ENCODE measurements at regions not wholly inside any gene's neighbourhood (a gene's known extent, or its start where the extent isn't known, plus 50 kb on each side); places are given as distances from the start of the nearest gene placed in this dataset.

DNA sequence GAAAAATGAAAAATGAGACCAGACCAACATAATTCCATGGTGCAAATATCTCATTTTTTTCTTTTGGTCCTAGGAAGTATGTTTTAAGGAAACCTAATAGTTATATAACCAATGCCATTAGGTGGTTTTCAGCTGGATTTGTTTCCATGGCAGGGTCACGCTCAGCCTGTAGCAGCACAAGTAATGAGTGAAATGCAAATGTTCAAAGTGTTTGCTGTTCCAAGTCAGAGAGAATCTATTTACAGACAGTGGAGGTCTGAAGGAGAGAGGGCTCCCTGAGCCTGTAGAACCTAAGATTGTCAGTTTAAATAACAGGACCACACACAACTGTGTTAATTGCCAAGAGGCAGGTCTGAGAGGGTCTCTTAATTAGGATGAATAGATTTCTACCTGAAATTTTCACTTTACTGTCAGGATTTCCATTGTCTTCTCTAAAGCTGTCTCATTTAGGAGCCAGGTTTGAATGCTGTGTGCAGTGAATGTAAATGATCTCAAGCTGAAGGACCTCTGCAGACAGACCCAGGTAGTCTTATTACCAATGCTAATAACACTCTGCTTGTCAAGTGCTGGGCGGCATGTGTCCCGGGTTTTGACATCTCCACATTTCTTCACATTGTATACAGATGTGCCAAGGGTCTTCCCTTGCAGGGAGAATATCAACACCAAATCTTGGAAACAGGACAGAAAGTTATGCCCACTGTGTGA lies 317.3 kb upstream of the NECTIN3 start:
- DNase-seq (ENCODE audit: low read depth): no peak

DNA sequence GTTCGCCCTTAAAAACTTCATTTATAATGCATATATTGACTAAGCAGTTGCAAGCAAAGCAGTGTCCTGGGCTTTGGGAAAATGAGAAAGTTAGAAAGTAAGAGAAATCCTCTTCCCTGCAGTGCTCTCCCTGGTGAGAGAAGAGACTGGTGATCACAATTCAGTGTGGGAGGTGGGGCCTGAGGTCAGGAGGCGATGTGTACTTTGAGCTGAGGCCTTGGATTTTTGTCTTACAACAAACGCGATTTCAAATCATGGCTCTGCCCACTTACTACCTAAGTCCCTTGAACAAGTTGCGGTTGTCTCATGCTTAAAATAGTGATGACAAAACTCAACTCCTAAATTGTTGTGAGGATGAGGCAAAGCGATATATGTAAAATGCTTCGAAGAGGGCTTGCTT lies 316.3 kb upstream of the NECTIN3 start:
- no peak for DNase-seq (ENCODE audit: low read depth)

DNA sequence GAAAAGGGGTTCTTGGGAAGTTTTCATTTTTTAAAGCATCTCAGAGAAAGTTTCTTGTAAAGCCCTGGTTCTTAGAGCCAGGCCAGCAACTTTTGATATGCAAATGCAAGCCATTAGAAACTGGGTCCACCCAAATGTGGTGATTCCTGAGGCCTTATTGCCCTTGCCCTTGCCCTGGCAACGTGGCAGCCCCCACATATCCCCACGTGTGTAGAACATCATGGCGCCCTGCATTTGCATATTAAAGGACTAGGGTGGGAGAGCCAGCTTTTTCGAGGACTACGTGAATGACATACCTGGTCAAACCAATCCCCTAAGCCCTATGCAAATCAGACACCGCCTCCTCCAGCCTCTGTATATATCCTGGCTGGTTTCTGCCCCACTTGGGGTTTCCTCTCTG lies 314.9 kb upstream of the NECTIN3 start:
- DNase-seq (ENCODE audit: low read depth): no peak

DNA sequence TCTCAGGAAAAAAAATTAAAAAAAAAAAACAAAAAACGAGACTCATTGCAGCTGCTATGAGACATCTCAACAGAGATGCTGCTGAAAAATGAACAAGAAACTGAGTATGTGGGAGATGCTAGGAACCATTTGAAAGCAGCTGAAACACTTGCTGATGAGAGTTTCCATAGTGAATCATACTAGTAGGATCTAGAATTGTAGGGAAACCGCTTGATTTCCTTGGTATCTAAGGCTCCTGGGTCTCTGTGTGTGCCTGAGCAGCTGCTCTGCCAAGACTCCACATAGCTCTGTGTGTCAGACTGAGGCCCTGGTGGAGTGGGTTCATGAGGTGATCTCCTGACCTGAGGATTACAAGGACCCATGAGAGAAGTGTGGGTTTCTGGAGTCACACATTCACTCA lies 313.4 kb upstream of the NECTIN3 start:
- DNase-seq (ENCODE audit: low read depth): no peak

DNA sequence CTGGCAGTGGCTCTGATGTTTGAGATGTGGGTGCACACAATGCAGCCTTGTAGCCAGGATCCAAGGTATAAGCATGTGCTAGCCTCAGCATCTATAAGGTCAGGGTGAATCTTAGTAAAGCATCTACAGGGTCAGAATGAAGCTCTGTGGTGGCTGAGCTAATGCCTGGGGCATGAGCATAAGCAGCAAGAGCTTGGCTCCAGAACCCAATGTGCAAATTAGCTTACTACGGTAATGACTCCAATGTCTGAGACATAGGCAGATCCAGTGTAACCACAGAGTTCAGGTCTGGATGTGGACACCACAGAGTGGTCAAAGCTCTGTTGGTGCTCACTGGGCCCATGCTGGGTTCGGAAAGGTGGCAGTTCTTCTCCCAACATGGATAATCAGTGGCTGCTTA lies 304.5 kb upstream of the NECTIN3 start:
- no peak for DNase-seq (ENCODE audit: low read depth)

DNA sequence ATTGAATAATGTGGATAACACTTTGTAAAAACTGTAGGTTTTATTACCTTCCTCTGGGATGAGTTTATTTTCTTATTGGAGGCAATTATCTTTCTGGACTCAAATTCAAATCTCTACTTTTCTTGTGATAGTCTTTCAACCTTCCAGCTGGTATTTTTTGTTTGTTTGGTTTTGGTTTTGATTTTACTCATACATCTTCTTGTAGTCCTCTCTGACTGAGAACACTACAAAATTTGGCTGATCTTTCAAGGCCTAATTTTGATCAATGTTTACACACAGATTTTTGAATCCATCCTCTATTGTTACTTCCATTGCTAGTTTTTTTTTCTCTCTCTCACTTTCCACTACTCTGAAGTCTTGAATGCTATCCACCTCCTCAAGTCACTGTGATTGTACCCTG lies 303.8 kb upstream of the NECTIN3 start:
- no peak for DNase-seq (ENCODE audit: low read depth)

DNA sequence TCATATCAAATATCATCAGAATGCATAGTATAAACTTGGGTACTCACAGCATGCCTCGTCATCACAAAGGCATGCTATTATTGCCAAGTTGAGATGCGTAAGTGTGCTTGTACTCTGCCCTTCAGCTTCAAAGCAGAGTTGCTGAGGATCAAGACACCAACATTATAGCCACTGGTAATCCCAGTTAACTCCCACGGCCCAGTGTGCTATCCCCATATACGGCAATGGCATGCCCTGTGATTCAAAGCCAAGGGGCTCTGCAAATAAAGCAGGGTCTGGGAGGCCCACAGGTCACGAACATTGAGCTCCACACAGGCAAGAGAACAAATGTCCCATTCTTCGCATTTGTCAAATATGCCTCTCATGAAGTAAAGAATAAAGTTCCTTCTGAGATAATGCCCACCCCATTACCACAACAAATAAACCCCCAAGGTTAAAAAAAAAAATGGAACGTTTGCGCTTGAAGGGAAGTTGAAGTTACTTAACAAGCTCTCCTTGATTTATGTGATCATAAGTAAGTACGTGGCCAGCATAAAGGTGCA lies 298.1 kb upstream of the NECTIN3 start:
- no peak for DNase-seq (ENCODE audit: low read depth)

DNA sequence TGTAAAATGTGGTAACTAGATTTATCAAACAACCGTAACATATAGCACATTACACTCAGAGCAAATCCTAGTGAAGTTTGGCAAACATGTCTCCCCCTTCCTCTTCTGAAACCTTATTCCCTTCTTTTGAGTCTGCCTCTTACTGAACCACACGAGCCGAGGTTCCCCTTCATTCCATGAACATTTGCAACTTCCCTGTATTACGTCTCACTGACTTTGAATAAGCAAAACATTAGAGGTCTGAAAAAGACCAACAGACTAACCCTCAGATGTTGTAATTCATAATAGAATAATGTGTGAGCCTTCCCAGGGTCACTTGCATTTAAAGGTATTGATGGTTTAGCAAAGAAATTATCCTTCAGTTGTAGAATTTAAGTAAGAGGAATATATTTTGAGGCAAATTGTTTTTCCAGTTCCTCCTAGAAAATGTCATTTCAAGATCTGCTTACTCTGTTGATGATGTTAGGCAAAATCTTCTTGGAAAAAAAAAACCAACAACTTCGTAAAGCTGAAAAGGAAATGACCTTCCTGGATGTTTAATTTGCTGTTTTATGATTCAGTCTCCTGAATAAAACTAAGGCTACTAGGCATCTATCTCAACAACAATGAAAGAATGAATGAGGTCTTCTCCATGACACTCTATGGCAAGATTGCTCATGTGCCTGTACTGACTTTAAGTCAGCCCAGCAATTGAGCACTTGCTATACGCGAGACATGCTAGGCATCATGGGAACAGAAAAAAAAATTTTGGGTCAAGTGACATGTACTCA lies 296.9 kb upstream of the NECTIN3 start:
- no peak for DNase-seq (ENCODE audit: low read depth)

DNA sequence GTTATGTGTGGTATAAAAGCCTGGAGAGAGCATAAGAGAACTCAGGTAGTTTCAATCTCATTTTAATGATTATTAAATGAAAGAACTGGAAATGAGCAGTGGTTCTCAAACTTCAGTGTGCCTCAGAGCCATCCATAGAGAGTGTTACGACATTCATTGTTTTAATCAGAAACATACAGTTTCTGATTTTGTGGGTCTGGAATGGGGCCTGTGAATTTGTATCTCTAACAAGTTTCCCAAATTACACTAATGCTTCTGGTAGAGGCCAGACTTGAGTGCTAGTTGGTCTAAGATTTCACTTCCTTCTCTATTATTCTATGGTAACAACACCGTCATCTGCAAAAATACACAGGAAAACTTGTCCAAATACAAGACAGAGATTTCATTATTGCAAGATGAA lies 292.0 kb upstream of the NECTIN3 start:
- DNase-seq (ENCODE audit: low read depth): no peak

DNA sequence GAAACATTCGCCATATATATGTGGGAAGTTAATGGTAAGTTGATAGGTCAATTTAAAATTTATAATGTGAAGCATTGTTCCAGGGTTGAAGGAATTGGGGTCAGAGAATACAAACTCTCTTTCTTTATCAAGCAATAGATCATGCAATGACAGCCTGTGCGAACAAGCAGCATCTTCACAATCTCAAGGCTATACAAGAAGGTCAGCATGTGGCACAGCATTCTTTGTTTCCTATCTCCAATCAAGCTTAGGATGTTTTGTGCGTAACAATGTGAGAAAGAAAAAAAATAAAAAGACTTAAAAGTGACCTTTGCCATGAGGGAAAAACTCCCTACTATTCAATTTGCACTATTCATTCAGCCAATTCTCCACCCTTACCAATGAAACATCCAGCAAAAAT lies 288.1 kb upstream of the NECTIN3 start:
- no peak for DNase-seq (ENCODE audit: low read depth)

DNA sequence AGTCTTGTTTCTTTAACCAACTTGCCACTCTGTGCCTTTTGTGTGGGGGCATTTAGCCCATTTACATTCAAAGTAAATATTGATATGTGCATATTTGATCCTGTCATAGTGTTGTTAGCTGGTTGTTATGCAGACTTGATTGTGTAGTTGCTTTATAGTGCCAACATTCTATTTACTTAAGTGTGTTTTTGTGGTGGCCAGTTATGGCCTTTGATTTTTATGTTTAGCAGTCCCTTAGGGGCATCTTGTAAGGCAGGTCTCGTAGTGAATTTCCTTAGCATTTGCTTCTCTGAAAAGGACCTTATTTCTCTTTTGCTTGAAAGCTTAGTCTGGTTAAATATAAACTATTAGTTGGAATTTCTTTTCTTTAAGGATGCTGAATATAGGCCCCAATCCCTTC lies 282.8 kb upstream of the NECTIN3 start:
- DNase-seq (ENCODE audit: low read depth): no peak

DNA sequence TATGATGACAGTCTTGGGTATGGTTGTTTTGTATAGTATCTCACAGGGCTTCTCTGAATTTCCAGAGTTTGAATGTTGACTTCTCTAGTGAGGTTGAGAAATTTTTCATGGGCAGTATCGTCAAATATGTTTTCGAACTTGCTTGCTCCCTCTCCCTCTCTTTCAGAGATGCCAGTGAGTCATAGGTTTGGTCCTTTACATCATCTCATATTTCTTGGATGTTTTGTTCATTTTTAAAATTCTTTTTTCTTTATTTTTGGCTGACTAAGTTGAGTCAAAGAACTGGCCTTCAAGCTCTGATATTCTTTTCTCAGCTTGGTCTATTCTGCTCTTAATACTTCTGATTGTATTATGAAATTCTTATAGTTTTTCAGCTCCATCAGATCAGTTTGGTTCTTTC lies 282.3 kb upstream of the NECTIN3 start:
- no peak for DNase-seq (ENCODE audit: low read depth)

DNA sequence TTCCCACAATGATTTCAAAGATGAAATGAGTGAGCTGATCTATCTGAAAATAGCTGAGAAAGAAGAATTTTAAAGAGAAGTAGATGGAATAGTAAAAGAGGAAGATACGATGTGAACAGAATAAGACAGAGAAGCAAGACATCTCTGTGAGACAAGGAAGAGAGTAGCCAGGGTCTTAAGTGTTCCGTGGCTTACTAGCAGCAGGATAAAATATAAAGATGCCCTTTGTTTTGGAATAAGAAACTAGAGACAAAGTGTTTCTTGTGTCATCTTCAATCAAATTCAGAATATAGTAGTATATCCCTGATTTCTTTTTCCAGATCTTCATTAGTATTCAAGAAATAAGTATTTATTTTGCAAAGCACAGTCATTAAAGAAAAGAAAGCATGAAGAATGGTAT lies 281.0 kb upstream of the NECTIN3 start:
- DNase-seq (ENCODE audit: low read depth): no peak

DNA sequence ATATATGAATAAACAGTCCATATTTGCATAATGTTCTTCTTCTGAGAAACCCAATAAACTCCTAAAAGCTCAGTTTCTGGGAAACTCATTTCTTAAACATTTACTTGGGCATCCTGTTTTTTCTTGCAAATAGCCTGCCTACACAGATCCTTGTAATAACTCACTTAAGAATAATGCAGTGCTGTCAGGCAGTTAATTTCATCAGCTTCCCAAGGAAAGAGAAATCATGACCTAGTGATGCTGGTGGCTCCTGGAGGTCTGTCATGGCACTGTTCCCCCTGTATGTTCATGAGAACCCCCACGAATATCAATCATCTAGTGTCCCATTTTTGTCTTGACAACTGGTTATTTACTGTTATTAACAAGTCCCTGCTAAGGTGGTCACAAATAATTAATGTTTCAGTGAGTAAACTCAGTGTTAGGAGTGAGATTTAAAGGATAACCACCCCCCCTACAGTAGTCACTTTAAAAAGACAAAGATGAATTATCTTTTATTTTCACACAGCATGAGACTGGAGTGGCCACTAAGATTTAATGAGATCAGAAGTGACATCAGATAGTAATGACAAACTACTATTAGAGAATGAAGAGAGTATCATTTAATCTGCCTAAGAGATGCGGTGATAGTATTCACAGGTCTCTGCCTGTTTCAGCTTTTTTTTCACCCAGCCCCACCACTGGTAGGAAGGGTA lies 279.5 kb upstream of the NECTIN3 start:
- DNase-seq (ENCODE audit: low read depth): no peak

DNA sequence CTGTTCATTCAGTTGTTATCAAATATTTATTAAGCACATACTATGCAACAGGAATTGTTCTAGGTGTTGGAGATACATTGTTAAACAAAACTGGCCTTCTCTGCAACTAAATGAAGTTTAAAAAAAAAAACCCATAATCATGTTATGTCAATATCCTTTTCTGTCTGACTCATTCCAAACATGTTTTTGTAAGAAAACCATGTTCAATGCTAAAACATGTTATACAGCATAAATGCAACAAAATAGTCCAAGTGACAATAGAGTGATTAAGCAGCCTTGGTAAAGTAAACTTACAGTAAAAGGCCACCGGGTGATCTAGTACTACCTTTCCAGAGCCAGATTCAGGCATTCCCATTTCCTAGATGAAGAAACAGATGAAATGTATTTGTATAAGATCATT lies 278.0 kb upstream of the NECTIN3 start:
- DNase-seq (ENCODE audit: low read depth): no peak

DNA sequence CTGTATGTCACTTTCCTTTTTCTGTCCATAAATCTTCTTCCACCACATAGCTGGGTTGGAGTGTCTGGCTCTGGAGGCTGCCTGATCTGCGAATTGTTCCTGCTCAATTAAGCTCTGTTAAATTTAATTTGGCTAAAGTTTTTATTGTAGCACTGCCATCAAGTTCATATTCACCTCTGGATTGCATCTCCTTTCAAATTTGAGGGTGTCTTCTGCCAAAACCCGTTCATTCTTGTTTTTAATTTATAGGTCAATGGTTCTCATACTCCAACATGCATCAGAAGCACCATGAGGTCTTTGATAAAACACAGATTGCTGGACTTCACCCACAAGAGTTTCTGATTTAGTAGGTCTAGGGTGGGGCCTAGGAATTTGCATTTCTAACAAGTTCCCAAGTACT lies 276.5 kb upstream of the NECTIN3 start:
- no peak for DNase-seq (ENCODE audit: low read depth)

DNA sequence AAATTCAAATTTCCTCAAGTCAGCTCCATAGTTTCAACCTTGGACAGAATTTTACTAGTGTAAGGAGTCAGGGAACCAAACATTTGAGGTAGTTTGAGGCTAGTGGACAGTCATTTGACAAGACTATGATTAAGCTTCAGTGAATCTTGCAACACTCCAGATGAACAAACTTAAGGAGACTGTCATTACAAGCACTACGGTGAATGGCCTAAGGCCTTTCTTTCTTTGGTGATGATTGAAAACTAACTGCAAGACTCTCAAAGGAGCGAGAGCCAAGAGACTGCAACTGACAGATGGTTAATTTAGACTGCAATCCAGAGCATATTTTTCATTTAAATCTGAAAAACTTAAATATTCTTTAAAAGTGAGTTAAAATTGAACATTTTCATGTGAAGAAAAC lies 272.3 kb upstream of the NECTIN3 start:
- DNase-seq (ENCODE audit: low read depth): no peak

DNA sequence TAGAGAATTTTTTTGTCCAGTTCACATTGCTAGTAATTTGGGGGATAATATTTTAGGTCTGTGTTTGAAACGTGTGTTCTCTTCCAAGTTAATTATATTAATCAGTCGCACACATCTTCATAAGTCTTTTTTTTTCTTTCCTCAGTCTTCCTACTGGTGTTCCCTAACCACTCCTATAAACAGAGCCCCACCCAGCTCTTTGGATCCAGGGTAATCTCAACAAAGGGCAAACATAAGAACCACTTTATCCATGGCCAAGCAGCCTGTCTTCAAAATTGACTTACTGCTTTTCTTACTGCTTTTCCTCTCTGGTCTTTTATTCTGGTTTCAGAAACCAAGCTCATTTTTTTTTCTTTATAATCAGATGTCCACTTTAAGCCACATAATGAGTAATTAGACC lies 266.8 kb upstream of the NECTIN3 start:
- no peak for DNase-seq (ENCODE audit: low read depth)

DNA sequence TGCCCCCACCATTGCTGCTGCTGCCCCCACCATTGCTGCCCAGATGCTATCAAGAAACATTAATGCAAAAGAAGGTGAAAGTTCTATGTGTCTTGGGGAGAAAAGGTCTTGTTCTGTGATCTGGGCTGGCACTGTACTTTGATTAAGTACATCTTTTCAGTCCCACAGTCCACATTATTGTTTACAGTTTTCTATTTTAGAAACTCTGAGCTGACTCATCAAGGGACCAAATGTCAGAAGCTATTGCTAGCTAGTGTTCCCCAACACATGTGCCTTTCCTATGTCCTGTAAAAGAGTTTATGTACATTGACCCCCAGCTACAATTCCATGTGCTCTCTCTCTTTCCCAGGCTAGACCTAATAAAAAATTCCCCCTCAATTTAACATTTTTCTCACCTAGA lies 264.7 kb upstream of the NECTIN3 start:
- DNase-seq (ENCODE audit: low read depth): no peak

DNA sequence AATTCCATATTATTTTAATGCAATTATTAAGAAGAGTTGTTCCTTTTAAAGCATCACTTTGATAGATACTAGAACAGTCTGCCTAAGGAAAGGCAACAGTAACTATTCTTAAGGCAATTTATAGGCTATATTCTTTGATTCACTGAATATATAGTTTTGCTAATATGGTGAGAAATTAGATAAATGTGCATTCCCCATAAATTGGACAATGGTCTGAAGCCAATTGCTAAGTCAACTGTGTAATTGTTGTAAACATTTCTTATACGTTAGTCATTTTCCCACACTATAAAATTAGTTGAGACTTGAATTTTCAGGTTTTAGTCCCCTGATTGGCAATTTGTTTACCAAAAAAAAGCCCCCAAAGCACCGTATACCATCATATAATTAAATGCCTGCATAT lies 263.0 kb upstream of the NECTIN3 start:
- no peak for DNase-seq (ENCODE audit: low read depth)

DNA sequence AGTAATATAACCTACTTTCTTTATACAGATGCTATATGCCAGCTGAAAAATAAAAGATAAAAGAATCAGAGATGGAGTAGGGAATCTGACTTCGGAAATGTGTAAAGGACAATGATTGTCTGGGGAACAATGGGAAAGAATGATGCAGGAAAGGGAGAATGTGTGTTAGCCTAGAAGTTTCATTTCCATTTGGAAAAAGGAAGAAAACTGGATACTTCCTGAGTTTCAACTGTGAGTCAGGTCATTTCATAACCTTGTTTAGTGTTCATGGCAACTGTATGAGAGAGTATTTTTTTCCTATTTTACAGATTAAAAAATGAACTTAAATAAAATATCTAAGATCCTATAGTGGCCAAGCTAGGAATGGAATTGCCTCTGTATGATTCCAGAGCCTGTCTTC lies 261.3 kb upstream of the NECTIN3 start:
- DNase-seq (ENCODE audit: low read depth): no peak

DNA sequence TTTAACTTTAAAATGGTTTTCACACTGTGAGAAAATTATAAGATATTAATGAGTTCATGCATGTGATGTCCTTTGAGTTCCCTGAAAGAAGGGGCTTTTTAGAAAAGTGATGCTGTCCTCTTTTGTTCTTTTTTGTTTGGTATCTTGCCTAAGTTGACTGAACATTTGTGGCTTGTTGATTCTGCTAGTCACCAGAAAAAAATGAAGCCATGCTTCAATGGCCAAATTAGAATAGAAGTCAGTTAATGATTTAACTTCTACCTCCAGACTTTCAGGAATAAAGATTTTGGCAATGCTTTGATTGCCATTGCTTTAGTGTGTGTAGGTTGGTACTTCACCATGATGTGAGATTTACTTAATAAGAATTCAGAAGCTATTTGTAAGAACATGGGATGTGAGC lies 260.6 kb upstream of the NECTIN3 start:
- DNase-seq (ENCODE audit: low read depth): no peak

DNA sequence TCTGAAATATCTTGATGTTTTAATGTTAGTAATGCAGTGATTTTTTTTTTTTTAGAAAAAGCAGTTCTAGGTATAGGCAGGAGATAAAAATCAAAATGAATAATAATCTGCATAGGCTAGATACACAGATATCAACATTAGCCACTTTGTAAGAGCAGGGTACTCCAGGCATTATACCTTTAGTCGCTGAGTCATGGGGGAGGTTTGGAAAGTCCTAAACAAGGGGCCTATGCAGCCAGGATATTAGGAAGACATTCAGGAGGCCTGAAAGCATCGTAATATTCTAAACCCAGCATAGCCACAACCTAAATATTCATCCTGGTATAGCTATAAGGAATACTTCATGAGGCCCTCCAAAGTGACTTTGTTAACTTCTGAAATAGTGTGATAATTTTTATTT lies 258.1 kb upstream of the NECTIN3 start:
- DNase-seq (ENCODE audit: low read depth): no peak

Data from stimulated activated CD8-positive, alpha-beta memory T cell treated with anti-CD3 and anti-CD28 coated beads, Interleukin-15, amount 100 ng/mL, for 1 hour (primary cell).